CMK (cell line): ENCODE measurements at regions not wholly inside any gene's neighbourhood (a gene's known extent, or its start where the extent isn't known, plus 50 kb on each side); places are given as distances from the start of the nearest gene placed in this dataset.

Experiments used
- DNase-seq: peaks from one replicate; pipeline ENCODE4 v3.0.0-alpha.2; 2010; ENCODE audit warnings: low read depth

- no peak for DNase-seq
Measured at GRCh38 chr13:26989957-26990713, 181.5 kb downstream of the USP12 start.

DNA sequence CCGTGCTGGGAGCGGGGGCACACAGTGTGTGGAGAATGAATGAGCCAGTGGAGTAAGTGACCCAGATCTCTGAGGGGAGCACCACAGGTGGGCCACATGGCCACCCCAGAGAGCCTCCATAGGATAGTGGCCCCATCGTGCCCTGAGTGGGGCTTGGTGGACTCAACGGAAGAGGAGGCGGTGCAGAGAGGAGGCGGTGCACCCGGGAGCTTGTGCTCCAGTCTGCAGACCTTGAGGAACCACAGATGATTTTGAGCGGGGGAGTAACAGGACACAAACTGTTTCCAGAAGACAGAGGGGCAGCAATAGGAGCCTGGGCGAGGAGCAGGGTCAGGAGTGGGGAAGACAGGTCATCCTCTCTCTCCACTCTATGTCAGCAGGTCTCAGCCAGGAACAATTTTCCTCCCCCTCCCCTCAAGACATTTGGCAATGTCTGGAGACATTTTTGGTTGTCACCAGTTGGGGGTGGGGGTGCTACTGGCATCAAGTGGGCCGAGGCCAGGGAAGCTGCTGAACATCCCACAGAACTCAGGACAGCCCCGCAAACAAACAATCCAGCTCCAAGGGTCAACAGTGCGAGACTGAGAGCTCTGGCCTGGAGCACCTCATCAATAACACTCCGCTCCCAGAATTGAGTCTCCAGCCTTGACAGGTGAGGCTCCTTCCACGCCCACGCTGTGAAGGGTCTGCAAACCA, 182.2 kb downstream of the USP12 start:
- DNase-seq: no peak

GRCh38 chr13:26988059-26988769, 183.4 kb downstream of the USP12 start:
- DNase-seq: no peak

GRCh38 chr13:26987486-26988013, 184.1 kb downstream of the USP12 start:
- DNase-seq: no peak

DNA sequence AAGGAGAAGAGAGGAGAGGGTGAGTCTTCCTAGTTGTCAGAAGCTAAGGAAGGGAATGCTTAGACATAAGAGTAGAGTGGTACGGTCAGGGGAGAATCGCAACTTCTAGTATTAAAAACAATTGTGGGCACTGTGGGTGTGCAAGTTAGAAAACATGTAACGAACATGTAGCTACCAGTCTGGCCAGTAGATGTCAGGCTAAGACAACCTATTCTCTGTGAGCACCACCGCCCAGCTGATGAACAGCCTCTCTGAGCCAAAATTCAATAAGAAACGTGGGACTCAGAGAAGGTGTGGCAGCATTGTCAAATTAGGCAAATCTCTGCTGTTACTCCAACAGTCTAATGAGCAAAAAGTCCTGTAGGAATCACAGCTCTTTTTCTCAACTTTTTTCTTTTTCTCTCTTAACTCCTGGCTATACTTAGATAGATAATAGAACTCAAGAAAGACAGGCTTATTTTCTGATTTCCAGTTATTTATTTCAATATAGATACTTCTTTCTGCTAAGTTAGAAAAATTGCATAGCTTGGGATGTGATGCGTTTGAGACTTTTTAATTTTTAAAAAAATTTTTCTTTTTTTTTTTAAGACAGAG, 186.2 kb downstream of the USP12 start:
- DNase-seq: no peak

DNA sequence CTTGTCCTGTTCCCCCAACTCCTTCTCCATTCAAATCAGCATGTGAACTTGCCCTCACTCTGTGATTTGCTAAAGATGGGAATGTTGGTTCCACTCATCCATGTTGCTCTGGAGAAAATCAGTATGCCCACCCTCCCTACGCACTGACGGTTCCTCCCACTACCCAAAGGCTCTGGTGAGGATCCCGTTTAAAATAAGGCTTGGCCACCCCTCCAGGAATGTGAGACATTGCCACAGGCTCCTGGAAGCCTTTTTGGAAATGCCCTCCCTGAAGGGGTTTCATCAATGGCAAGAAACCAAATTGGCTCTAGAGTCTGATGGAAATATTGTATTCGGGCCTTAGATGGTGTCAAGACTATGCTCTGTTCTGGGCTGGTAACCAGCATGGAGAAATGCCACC, 187.3 kb downstream of the USP12 start:
- no peak for DNase-seq

- no peak for DNase-seq
Measured at GRCh38 chr13:26983543-26984320, 187.9 kb downstream of the USP12 start.

- DNase-seq: no peak
Measured at GRCh38 chr13:26980099-26981031, 191.2 kb downstream of the USP12 start.

DNA sequence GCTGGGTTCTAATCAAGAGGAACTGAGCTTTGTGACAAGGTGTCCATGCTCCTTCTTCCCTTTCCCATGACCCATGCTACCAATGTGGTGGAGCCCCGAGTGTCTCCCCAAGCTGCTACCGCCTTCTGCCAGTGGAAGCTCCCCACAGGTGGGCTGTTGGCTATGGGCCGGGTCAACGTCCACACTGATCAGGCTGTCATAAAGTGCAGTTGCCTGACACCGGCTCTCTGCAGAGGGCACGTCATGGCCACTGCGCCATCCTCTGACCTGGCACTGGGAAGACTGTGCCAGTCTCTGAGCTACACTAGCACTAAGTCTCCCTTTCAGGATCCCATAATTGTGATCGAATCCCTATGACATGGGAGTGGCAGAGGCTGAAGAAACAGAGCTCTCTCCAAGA, 192.3 kb downstream of the USP12 start:
- no peak for DNase-seq

- no peak for DNase-seq
Measured at GRCh38 chr13:26978081-26978860, 193.3 kb downstream of the USP12 start.

DNA sequence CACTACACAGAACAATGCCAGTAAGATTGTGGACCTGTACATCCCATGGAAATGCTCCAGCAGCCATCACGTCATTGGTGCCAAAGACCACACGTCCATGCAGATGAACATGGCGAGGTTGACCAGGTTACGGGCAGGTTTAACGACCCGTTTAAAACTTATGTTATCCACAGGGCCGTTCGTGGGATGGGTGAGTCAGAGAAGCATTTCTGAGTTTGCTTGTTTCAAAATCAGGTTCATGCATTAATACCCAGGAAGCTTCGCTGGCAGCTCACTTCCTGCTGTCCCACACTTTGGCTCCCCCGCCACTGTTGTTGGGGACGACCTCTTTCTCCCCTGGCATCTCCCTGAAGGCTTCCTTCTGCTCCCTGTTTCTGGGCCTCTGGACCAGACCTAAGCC, 194.1 kb downstream of the USP12 start:
- no peak for DNase-seq

GRCh38 chr13:26976313-26976712, 195.3 kb downstream of the USP12 start:
- DNase-seq: no peak

- no peak for DNase-seq
Measured at GRCh38 chr13:26973946-26974345, 197.7 kb downstream of the USP12 start.

DNA sequence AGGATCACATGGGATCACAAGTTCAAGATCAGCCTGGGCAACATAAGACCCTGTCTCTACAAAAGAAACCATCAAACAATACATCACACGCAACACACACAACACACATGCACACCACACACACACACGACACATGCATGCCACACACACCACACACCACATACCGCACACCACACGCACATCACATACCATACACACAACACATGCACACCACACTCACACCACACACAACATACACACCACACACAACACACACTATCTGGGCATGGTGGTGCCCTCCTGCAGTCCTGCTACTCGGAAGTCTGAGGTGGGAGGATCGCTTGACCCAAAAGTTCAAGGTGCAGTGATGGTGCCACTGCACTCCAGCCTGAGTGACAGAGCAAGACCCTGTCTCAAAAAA, 198.3 kb downstream of the USP12 start:
- DNase-seq: no peak

DNA sequence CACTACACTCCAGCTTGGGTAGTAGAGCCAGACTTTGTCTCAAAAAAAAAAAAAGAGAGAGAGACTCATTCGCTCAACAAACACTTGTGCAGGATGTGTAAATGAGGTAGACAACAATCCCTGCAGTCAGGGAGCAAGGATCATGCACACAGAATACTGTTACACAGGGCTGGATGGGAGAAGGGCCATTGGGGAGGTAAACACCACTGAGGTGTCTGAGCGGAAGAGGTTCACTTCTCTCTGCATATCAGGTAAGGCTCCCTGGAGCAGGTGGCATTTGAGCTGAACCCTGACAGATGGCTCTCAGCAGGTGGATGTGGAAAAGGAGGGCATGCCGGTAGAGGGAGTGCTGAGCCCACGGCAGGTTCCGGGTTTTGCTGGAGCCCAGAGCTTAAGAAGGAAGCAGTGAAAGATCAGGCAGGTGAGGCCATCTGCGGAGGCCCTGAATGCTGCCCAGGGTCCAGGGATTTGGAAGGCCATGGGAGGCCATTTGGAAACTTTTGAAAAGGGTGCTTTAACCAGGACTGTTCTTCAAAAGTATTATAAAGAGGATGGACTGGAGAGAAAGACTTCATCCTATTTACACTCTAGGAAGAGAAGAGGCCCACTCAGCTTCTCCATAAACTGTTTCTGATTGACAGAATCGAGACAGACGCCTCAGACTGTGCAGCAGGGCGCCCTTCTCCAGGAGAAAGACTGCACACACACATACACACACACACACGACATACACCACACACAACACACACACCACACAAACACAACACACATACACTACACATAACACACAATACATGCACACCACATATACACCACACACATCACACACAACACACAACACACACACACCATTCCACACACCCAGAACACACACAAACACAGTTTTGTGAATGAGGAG, 199.4 kb downstream of the USP12 start:
- no peak for DNase-seq

- DNase-seq: no peak
Measured at GRCh38 chr13:26968431-26969341, 202.9 kb downstream of the USP12 start.
